Forelimb muscle (tissue), 1 donor: ENCODE measurements at regions not wholly inside any gene's neighbourhood (a gene's known extent, or its start where the extent isn't known, plus 50 kb on each side); places are given as distances from the start of the nearest gene placed in this dataset.
"Not testable (repeated sequence)": the region's sequence is repeated elsewhere in the genome, so short reads cannot be mapped to it uniquely, and the experiment has no call there.

ENCODE experiments used
- DNase-seq: peaks from one replicate; pipeline ENCODE4 v3.0.0-alpha.2; 2013; ENCODE audit warnings: low read depth

GRCh38 chr13:50452028-50452427, 391.5 kb downstream of the DLEU7 start:
- DNase-seq, result no peak

GRCh38 chr13:50452756-50453155, 390.7 kb downstream of the DLEU7 start:
- DNase-seq, result no peak

GRCh38 chr13:50453188-50453587, 390.3 kb downstream of the DLEU7 start:
- DNase-seq, result no peak

- no peak for DNase-seq
Observed at GRCh38 chr13:50456111-50456510, 387.4 kb downstream of the DLEU7 start.

- DNase-seq, result no peak
Observed at GRCh38 chr13:50457415-50458393, 385.8 kb downstream of the DLEU7 start.

GRCh38 chr13:50459046-50459445, 384.4 kb downstream of the DLEU7 start:
- DNase-seq, result no peak

GRCh38 chr13:50459658-50460057, 383.8 kb downstream of the DLEU7 start:
- no peak for DNase-seq

- no peak for DNase-seq
Observed at GRCh38 chr13:50460358-50460757, 383.1 kb downstream of the DLEU7 start.

- no peak for DNase-seq
Observed at GRCh38 chr13:50461189-50461588, 382.3 kb downstream of the DLEU7 start.

GRCh38 chr13:50463719-50464118, 379.8 kb downstream of the DLEU7 start:
- no peak for DNase-seq

- no peak for DNase-seq
Observed at GRCh38 chr13:50464349-50465251, 378.9 kb downstream of the DLEU7 start.

GRCh38 chr13:50466456-50466855, 377.0 kb downstream of the DLEU7 start:
- DNase-seq, result no peak

GRCh38 chr13:50467156-50468110, 376.1 kb downstream of the DLEU7 start:
- DNase-seq, result peak; percentile 49

GRCh38 chr13:50468849-50469669, 374.4 kb downstream of the DLEU7 start:
- DNase-seq, result no peak

- not testable (repeated sequence) for DNase-seq
Observed at GRCh38 chr13:50473050-50473449, 370.4 kb downstream of the DLEU7 start.

GRCh38 chr13:50474088-50474662, 369.3 kb downstream of the DLEU7 start:
- DNase-seq, result no peak

GRCh38 chr13:50476577-50477285, 366.8 kb downstream of the DLEU7 start:
- DNase-seq, result no peak

- no peak for DNase-seq
Observed at GRCh38 chr13:50481936-50482335, 361.6 kb downstream of the DLEU7 start.

GRCh38 chr13:50483416-50483815, 360.1 kb downstream of the DLEU7 start:
- DNase-seq, result no peak
